ENCODE measurements at regions not wholly inside any gene's neighbourhood (a gene's known extent, or its start where the extent isn't known, plus 50 kb on each side); places are given as distances from the start of the nearest gene placed in this dataset.

- no peak for TF ChIP-seq AKNA (CRISPR knock-in tag; IDR thresholded peaks at IDR 0.05; ENCODE audit: borderline replicate concordance)
- TF ChIP-seq HNF4A (CRISPR knock-in tag; IDR thresholded peaks at IDR 0.05): no peak
- TF ChIP-seq UBTF (CRISPR knock-in tag; IDR thresholded peaks at IDR 0.05): no peak
- TF ChIP-seq, protein P1, sequence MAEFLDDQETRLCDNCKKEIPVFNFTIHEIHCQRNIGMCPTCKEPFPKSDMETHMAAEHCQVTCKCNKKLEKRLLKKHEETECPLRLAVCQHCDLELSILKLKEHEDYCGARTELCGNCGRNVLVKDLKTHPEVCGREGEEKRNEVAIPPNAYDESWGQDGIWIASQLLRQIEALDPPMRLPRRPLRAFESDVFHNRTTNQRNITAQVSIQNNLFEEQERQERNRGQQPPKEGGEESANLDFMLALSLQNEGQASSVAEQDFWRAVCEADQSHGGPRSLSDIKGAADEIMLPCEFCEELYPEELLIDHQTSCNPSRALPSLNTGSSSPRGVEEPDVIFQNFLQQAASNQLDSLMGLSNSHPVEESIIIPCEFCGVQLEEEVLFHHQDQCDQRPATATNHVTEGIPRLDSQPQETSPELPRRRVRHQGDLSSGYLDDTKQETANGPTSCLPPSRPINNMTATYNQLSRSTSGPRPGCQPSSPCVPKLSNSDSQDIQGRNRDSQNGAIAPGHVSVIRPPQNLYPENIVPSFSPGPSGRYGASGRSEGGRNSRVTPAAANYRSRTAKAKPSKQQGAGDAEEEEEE (CRISPR knock-in tag; IDR thresholded peaks at IDR 0.05; ENCODE audit: borderline replicate concordance): peak; percentile 21; the same call in 1 of the 2 replicates
- peak; percentile 2; the same call in 1 of the 2 replicates for TF ChIP-seq ZXDC (CRISPR knock-in tag; IDR thresholded peaks at IDR 0.05)
- no peak; the same call in 1 of the 2 replicates for TF ChIP-seq ZSCAN22 (CRISPR knock-in tag; IDR thresholded peaks at IDR 0.05)
- peak; percentile 38 for TF ChIP-seq ZNF709 (CRISPR knock-in tag; IDR thresholded peaks at IDR 0.05)
- TF ChIP-seq SSRP1 (CRISPR knock-in tag; IDR thresholded peaks at IDR 0.05): peak; percentile 37; the same call in 1 of the 2 replicates
- no peak for TF ChIP-seq ZKSCAN8 (CRISPR knock-in tag; IDR thresholded peaks at IDR 0.05; ENCODE audit: borderline replicate concordance)
- TF ChIP-seq, protein P2, sequence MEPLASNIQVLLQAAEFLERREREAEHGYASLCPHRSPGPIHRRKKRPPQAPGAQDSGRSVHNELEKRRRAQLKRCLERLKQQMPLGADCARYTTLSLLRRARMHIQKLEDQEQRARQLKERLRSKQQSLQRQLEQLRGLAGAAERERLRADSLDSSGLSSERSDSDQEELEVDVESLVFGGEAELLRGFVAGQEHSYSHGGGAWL (CRISPR knock-in tag; IDR thresholded peaks at IDR 0.05): no peak; the same call in none of the 2 replicates
- TF ChIP-seq TCF7 (IDR thresholded peaks at IDR 0.05; ENCODE audit: low read depth): no peak
- TF ChIP-seq, protein P3, sequence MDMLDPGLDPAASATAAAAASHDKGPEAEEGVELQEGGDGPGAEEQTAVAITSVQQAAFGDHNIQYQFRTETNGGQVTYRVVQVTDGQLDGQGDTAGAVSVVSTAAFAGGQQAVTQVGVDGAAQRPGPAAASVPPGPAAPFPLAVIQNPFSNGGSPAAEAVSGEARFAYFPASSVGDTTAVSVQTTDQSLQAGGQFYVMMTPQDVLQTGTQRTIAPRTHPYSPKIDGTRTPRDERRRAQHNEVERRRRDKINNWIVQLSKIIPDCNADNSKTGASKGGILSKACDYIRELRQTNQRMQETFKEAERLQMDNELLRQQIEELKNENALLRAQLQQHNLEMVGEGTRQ (IDR thresholded peaks at IDR 0.05; ENCODE audit: low read depth, low read length): no peak
- TF ChIP-seq, protein P3 (CRISPR knock-in tag; IDR thresholded peaks at IDR 0.05; ENCODE audit: borderline replicate concordance): no peak
- 0 out of 2 replicates have a peak, but pooled peaks have one; percentile 49 for TF ChIP-seq ZZZ3 (CRISPR knock-in tag; IDR thresholded peaks at IDR 0.05; ENCODE audit: borderline replicate concordance)
- TF ChIP-seq ZC3H4 (CRISPR knock-in tag; IDR thresholded peaks at IDR 0.05; ENCODE audit: borderline replicate concordance): no peak
These were observed 310.0 kb downstream of the SEC14L1 start (continued) for GRCh38 chr17:77450742-77451244.

All from HepG2 (cell line).